ENCODE measurements at regions not wholly inside any gene's neighbourhood (a gene's known extent, or its start where the extent isn't known, plus 50 kb on each side); places are given as distances from the start of the nearest gene placed in this dataset.

GRCh38 chr12:104858611-104859543 is 99.2 kb downstream of the SLC41A2 start:
- H3K4me3 ChIP-seq (ENCODE audit: low read length): peak overlapping the region; percentile 11
- no peaks in the 10 kb centered on the region for H3K9me3 ChIP-seq (ENCODE audit: control insufficient read depth, low read length)
- peak overlapping the region; percentile 28 for H3K9ac ChIP-seq (ENCODE audit: low read length)
- H3K36me3 ChIP-seq (ENCODE audit: control insufficient read depth, insufficient read depth, low read length, severe bottlenecking): peaks cover 4% of the 10 kb centered on the region
- DNase-seq (ENCODE audit: low read depth): no peak
- peaks cover 30% of the 10 kb centered on the region for H3K4me1 ChIP-seq (ENCODE audit: control insufficient read depth, insufficient read depth, low read length)
- H3K27me3 ChIP-seq (replicated peaks; ENCODE audit: control insufficient read depth, insufficient read depth, low read length): no peaks in the 10 kb centered on the region

- Histone ChIP-seq H3K9me3 (ENCODE audit: control insufficient read depth, low read length) (no peaks in the 10 kb centered on the region), H3K27me3 (replicated peaks; ENCODE audit: control insufficient read depth, insufficient read depth, low read length) (no peaks in the 10 kb centered on the region), H3K4me3 (ENCODE audit: low read length) (no peak overlapping the region), H3K4me1 (ENCODE audit: control insufficient read depth, insufficient read depth, low read length) (peaks cover 21% of the 10 kb centered on the region), H3K36me3 (ENCODE audit: control insufficient read depth, insufficient read depth, low read length, severe bottlenecking) (peaks cover 4% of the 10 kb centered on the region), H3K9ac (ENCODE audit: low read length) (no peak overlapping the region)
- no peak for DNase-seq (ENCODE audit: low read depth)
These were observed 101.6 kb downstream of the SLC41A2 start for GRCh38 chr12:104856531-104856930.

- Histone ChIP-seq H3K9ac (ENCODE audit: low read length) (no peak overlapping the region), H3K9me3 (ENCODE audit: control insufficient read depth, low read length) (no peaks in the 10 kb centered on the region), H3K4me1 (ENCODE audit: control insufficient read depth, insufficient read depth, low read length) (peaks cover 21% of the 10 kb centered on the region), H3K4me3 (ENCODE audit: low read length) (no peak overlapping the region), H3K27me3 (replicated peaks; ENCODE audit: control insufficient read depth, insufficient read depth, low read length) (no peaks in the 10 kb centered on the region), H3K36me3 (ENCODE audit: control insufficient read depth, insufficient read depth, low read length, severe bottlenecking) (peaks cover 4% of the 10 kb centered on the region)
- no peak for DNase-seq (ENCODE audit: low read depth)
These were observed 102.5 kb downstream of the SLC41A2 start for GRCh38 chr12:104855599-104855998.

GRCh38 chr12:104852896-104853295 is 105.2 kb downstream of the SLC41A2 start:
- Histone ChIP-seq H3K27me3 (replicated peaks; ENCODE audit: control insufficient read depth, insufficient read depth, low read length) (no peaks in the 10 kb centered on the region), H3K4me1 (ENCODE audit: control insufficient read depth, insufficient read depth, low read length) (peaks cover 5% of the 10 kb centered on the region), H3K9me3 (ENCODE audit: control insufficient read depth, low read length) (no peaks in the 10 kb centered on the region), H3K36me3 (ENCODE audit: control insufficient read depth, insufficient read depth, low read length, severe bottlenecking) (peaks cover 4% of the 10 kb centered on the region), H3K9ac (ENCODE audit: low read length) (no peak overlapping the region), H3K4me3 (ENCODE audit: low read length) (no peak overlapping the region)
- DNase-seq (ENCODE audit: low read depth): no peak

GRCh38 chr12:104852102-104852501 is 106.0 kb downstream of the SLC41A2 start:
- Histone ChIP-seq H3K27me3 (replicated peaks; ENCODE audit: control insufficient read depth, insufficient read depth, low read length) (no peaks in the 10 kb centered on the region), H3K9ac (ENCODE audit: low read length) (no peak overlapping the region), H3K9me3 (ENCODE audit: control insufficient read depth, low read length) (no peaks in the 10 kb centered on the region), H3K4me1 (ENCODE audit: control insufficient read depth, insufficient read depth, low read length) (peaks cover 5% of the 10 kb centered on the region), H3K4me3 (ENCODE audit: low read length) (no peak overlapping the region), H3K36me3 (ENCODE audit: control insufficient read depth, insufficient read depth, low read length, severe bottlenecking) (peaks cover 4% of the 10 kb centered on the region)
- DNase-seq (ENCODE audit: low read depth): peak; percentile 40

- Histone ChIP-seq H3K4me1 (ENCODE audit: control insufficient read depth, insufficient read depth, low read length) (peaks cover 9% of the 10 kb centered on the region), H3K27me3 (replicated peaks; ENCODE audit: control insufficient read depth, insufficient read depth, low read length) (no peaks in the 10 kb centered on the region), H3K9ac (ENCODE audit: low read length) (no peak overlapping the region), H3K4me3 (ENCODE audit: low read length) (no peak overlapping the region), H3K9me3 (ENCODE audit: control insufficient read depth, low read length) (no peaks in the 10 kb centered on the region), H3K36me3 (ENCODE audit: control insufficient read depth, insufficient read depth, low read length, severe bottlenecking) (peaks cover 3% of the 10 kb centered on the region)
- no peak for DNase-seq (ENCODE audit: low read depth)
These were observed 107.3 kb downstream of the SLC41A2 start for GRCh38 chr12:104850781-104851180.

- no peaks in the 10 kb centered on the region for H3K27me3 ChIP-seq (replicated peaks; ENCODE audit: control insufficient read depth, insufficient read depth, low read length)
- no peak overlapping the region for H3K4me3 ChIP-seq (ENCODE audit: low read length)
- peak; percentile 22 for DNase-seq (ENCODE audit: low read depth)
- H3K4me1 ChIP-seq (ENCODE audit: control insufficient read depth, insufficient read depth, low read length): peaks cover 12% of the 10 kb centered on the region
- no peak overlapping the region for H3K9ac ChIP-seq (ENCODE audit: low read length)
- H3K9me3 ChIP-seq (ENCODE audit: control insufficient read depth, low read length): no peaks in the 10 kb centered on the region
- peaks cover 6% of the 10 kb centered on the region for H3K36me3 ChIP-seq (ENCODE audit: control insufficient read depth, insufficient read depth, low read length, severe bottlenecking)
These were observed 111.9 kb downstream of the SLC41A2 start for GRCh38 chr12:104846056-104846767.

- no peak for DNase-seq (ENCODE audit: low read depth)
- Histone ChIP-seq H3K9ac (ENCODE audit: low read length) (no peak overlapping the region), H3K36me3 (ENCODE audit: control insufficient read depth, insufficient read depth, low read length, severe bottlenecking) (peaks cover 6% of the 10 kb centered on the region), H3K27me3 (replicated peaks; ENCODE audit: control insufficient read depth, insufficient read depth, low read length) (no peaks in the 10 kb centered on the region), H3K9me3 (ENCODE audit: control insufficient read depth, low read length) (no peaks in the 10 kb centered on the region), H3K4me3 (ENCODE audit: low read length) (no peak overlapping the region), H3K4me1 (ENCODE audit: control insufficient read depth, insufficient read depth, low read length) (peaks cover 12% of the 10 kb centered on the region)
These were observed 114.0 kb downstream of the SLC41A2 start for GRCh38 chr12:104844123-104844522.

- peaks cover 9% of the 10 kb centered on the region for H3K36me3 ChIP-seq (ENCODE audit: control insufficient read depth, insufficient read depth, low read length, severe bottlenecking)
- no peak overlapping the region for H3K4me3 ChIP-seq (ENCODE audit: low read length)
- no peaks in the 10 kb centered on the region for H3K27me3 ChIP-seq (replicated peaks; ENCODE audit: control insufficient read depth, insufficient read depth, low read length)
- no peak for DNase-seq (ENCODE audit: low read depth)
- H3K9me3 ChIP-seq (ENCODE audit: control insufficient read depth, low read length): no peaks in the 10 kb centered on the region
- no peak overlapping the region for H3K9ac ChIP-seq (ENCODE audit: low read length)
- no peaks in the 10 kb centered on the region for H3K4me1 ChIP-seq (ENCODE audit: control insufficient read depth, insufficient read depth, low read length)
These were observed 117.8 kb downstream of the SLC41A2 start for GRCh38 chr12:104840262-104840661.

- DNase-seq (ENCODE audit: low read depth): no peak
- H3K4me1 ChIP-seq (ENCODE audit: control insufficient read depth, insufficient read depth, low read length): no peaks in the 10 kb centered on the region
- no peaks in the 10 kb centered on the region for H3K27me3 ChIP-seq (replicated peaks; ENCODE audit: control insufficient read depth, insufficient read depth, low read length)
- H3K36me3 ChIP-seq (ENCODE audit: control insufficient read depth, insufficient read depth, low read length, severe bottlenecking): peaks cover 3% of the 10 kb centered on the region
- H3K9me3 ChIP-seq (ENCODE audit: control insufficient read depth, low read length): no peaks in the 10 kb centered on the region
- no peak overlapping the region for H3K9ac ChIP-seq (ENCODE audit: low read length)
- no peak overlapping the region for H3K4me3 ChIP-seq (ENCODE audit: low read length)
These were observed 122.8 kb downstream of the SLC41A2 start for GRCh38 chr12:104835317-104835716.

GRCh38 chr12:104834607-104835006 is 123.5 kb downstream of the SLC41A2 start:
- no peaks in the 10 kb centered on the region for H3K9me3 ChIP-seq (ENCODE audit: control insufficient read depth, low read length)
- no peaks in the 10 kb centered on the region for H3K27me3 ChIP-seq (replicated peaks; ENCODE audit: control insufficient read depth, insufficient read depth, low read length)
- no peaks in the 10 kb centered on the region for H3K4me1 ChIP-seq (ENCODE audit: control insufficient read depth, insufficient read depth, low read length)
- no peak overlapping the region for H3K9ac ChIP-seq (ENCODE audit: low read length)
- H3K36me3 ChIP-seq (ENCODE audit: control insufficient read depth, insufficient read depth, low read length, severe bottlenecking): peaks cover 3% of the 10 kb centered on the region
- DNase-seq (ENCODE audit: low read depth): no peak
- no peak overlapping the region for H3K4me3 ChIP-seq (ENCODE audit: low read length)
